ENCODE measurements at regions not wholly inside any gene's neighbourhood (a gene's known extent, or its start where the extent isn't known, plus 50 kb on each side); places are given as distances from the start of the nearest gene placed in this dataset.

DNA sequence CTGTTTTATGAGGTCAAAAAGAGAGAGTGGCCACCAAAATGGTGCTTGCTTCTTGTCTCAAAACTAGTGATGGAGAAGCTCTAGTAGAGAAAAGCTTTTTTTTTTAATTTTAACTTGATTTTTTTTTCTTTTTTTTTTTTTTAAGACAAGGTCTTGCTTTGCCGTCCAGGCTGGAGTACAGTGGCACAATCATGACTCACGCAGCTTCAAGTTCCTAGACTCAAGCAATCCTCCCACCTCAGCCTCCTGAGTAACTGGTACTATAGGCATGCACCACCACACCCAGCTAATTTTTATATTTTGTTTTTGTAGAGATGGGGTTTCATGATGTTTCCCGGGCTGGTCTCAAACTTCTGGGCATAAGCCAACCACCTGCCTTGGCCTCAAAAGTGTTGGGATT, 279.0 kb downstream of the TBC1D4 start:
- H3K79me1 ChIP-seq (ENCODE audit: low read depth, low read length), result no peaks in the 10 kb centered on the region
- H3K79me2 ChIP-seq (ENCODE audit: control insufficient read depth in 1 of 2, insufficient read depth in 2 of 2, low read length in 2 of 2), result no peaks in the 10 kb centered on the region
- no peak overlapping the region for H2AFZ ChIP-seq (ENCODE audit: low read length)
- H3K4me1 ChIP-seq (replicated peaks in 1 of 4; ENCODE audit: control insufficient read depth in 3 of 4, insufficient read depth in 4 of 4, low read length in 3 of 4), result no peaks in the 10 kb centered on the region
- no peak overlapping the region for H2BK15ac ChIP-seq (ENCODE audit: low read length)
- H3K14ac ChIP-seq (ENCODE audit: insufficient read length), result no peak overlapping the region
- CTCF ChIA-PET (ENCODE audit: partially characterized antibody), result interaction anchor here (1.3 to 1.7 kb wide), 2 partner anchors 17 to 23 kb away, joined by 3 to 4 read pairs; no protein-coding TSS in a partner anchor
- no peak overlapping the region for H3K9ac ChIP-seq (replicated peaks in 1 of 4; ENCODE audit: extremely low read depth in 1 of 4, low read depth in 3 of 4, low read length in 3 of 4)
- no peak overlapping the region for H3K4me3 ChIP-seq (ENCODE audit: extremely low read depth in 1 of 4, insufficient read depth in 2 of 4, low read depth in 3 of 4, low read length in 4 of 4)
- no peak overlapping the region for H4K91ac ChIP-seq (replicated peaks; ENCODE audit: insufficient read length, low read length)
- H4K8ac ChIP-seq (ENCODE audit: extremely low read depth, insufficient read depth, low read length), result no peak overlapping the region
- H3K18ac ChIP-seq (ENCODE audit: extremely low read depth, low read length), result no peak overlapping the region
- no peak overlapping the region for H3K23ac ChIP-seq (ENCODE audit: insufficient read length)
- H2BK5ac ChIP-seq (ENCODE audit: low read depth, low read length), result no peak overlapping the region
- no peaks in the 10 kb centered on the region for H3K27me3 ChIP-seq (replicated peaks in 1 of 4; ENCODE audit: control insufficient read depth in 3 of 4, extremely low read depth in 1 of 4, insufficient read depth in 3 of 4, low read length in 3 of 4)
- no peak overlapping the region for H2AK5ac ChIP-seq (ENCODE audit: low read depth, low read length)
- FAIRE-seq (no peak), DNase-seq (ENCODE audit: low read depth in 1 of 2, low spot score in 2 of 2) (no peak)
- no peaks in the 10 kb centered on the region for H3K23me2 ChIP-seq (ENCODE audit: low read depth, low read length)
- no peak overlapping the region for H2BK120ac ChIP-seq (replicated peaks; ENCODE audit: low read depth, low read length)
- no peak overlapping the region for H2BK12ac ChIP-seq (ENCODE audit: low read depth, low read length)
- POLR2A ChIA-PET (ENCODE audit: partially characterized antibody), result no interaction called here
- no peak overlapping the region for H3K56ac ChIP-seq (replicated peaks; ENCODE audit: insufficient read length, low read depth, low read length)
- WGBS, 2 experiments (ENCODE audit: extremely low coverage in 1 of 2, insufficient coverage in 1 of 2, insufficient read length in 1 of 2, insufficient replicate concordance in 2 of 2, low coverage in 1 of 2, low lambda C conversion rate in 2 of 2, missing lambda C conversion rate in 1 of 2), result 77% methylated on average over 2 of the region's 3 CpGs; no CpG with 5 or more reads in 1 of the 2 experiments
- H3K4me2 ChIP-seq (ENCODE audit: insufficient read depth in 1 of 2, low read depth in 2 of 2, low read length in 2 of 2), result no peak overlapping the region
- H4K20me1 ChIP-seq (replicated peaks in 1 of 2; ENCODE audit: control insufficient read depth in 1 of 2, insufficient read depth in 2 of 2, low read length in 2 of 2), result no peaks in the 10 kb centered on the region
- H2BK20ac ChIP-seq (ENCODE audit: low read length), result no peak overlapping the region
- no peak overlapping the region for H3K4ac ChIP-seq (replicated peaks; ENCODE audit: insufficient read length, low read depth, low read length)
- H3K36me3 ChIP-seq (ENCODE audit: control insufficient read depth in 2 of 4, insufficient read depth in 4 of 4, low read length in 3 of 4), result no peaks in the 10 kb centered on the region
- no peak overlapping the region for H4K5ac ChIP-seq (ENCODE audit: insufficient read length, low read depth, low read length)
- no peak overlapping the region for H3K27ac ChIP-seq (ENCODE audit: low read depth, low read length)
- peaks cover 0 to 14% of the 10 kb centered on the region in 2 experiments; a peak in 2 of 4 replicates for H3K9me3 ChIP-seq (ENCODE audit: insufficient read depth in 2 of 2, low read depth in 1 of 2, low read length in 1 of 2)
- no peak for TF ChIP-seq KDM5A (IDR thresholded peaks at IDR 0.05; ENCODE audit: low read length)
